Liver (tissue), 3 donors: ENCODE measurements at regions not wholly inside any gene's neighbourhood (a gene's known extent, or its start where the extent isn't known, plus 50 kb on each side); places are given as distances from the start of the nearest gene placed in this dataset.

Experiments used
- ATF3 ChIP-seq: IDR thresholded peaks from 2 replicates; pipeline ENCODE4 v1.6.1; 2016; ENCODE audit warnings: antibody characterized with exemption
- CTCF ChIP-seq: fragments of 150-350 bp; IDR thresholded peaks from 2 replicates; pipeline ENCODE4 v1.5.1; 2017; ENCODE audit warnings: improper control_type of control experiment, low read depth, low read length; ENCODE audit not compliant: missing input control
- EGR1 ChIP-seq, 2 donors: IDR thresholded peaks; 2 replicates each; pipeline ENCODE4 v1.6.1; 2016 to 2018; ENCODE audit warnings: antibody characterized with exemption in 2 of 2, low read depth in 2 of 2
- JUND ChIP-seq, 2 donors: IDR thresholded peaks; 2 replicates each; pipeline ENCODE4 v1.6.1; 2016; ENCODE audit warnings: antibody characterized with exemption in 2 of 2
- NR2F2 ChIP-seq: IDR thresholded peaks from 2 replicates; pipeline ENCODE4 v1.6.1; 2016; ENCODE audit warnings: antibody characterized with exemption
- RAD21 ChIP-seq, 2 donors: IDR thresholded peaks; 2 replicates each; pipeline ENCODE4 v1.6.1; 2016; ENCODE audit warnings: antibody characterized with exemption in 2 of 2, mild to moderate bottlenecking in 2 of 2
- SP1 ChIP-seq: IDR thresholded peaks from 2 replicates; pipeline ENCODE4 v1.6.1; 2018; ENCODE audit warnings: antibody characterized with exemption, mild to moderate bottlenecking
- TAF1 ChIP-seq: conservative IDR thresholded peaks from 2 replicates; pipeline ENCODE4 v1.6.1; 2016; ENCODE audit warnings: antibody characterized with exemption, mild to moderate bottlenecking
- YY1 ChIP-seq: IDR thresholded peaks from 2 replicates; pipeline ENCODE4 v1.6.1; 2016; ENCODE audit warnings: antibody characterized with exemption, mild to moderate bottlenecking
- donor health status: healthy.
- donor health status: healthy.

GRCh38 chr2:138113871-138114525 is 149.7 kb downstream of the HNMT start:
- no peak for TF ChIP-seq RAD21 (IDR thresholded peaks at IDR 0.05)
- TF ChIP-seq TAF1 = no peak
- TF ChIP-seq SP1 = no peak
- TF ChIP-seq JUND (IDR thresholded peaks at IDR 0.05) = no peak
- TF ChIP-seq ATF3 = no peak
- TF ChIP-seq CTCF = no peak
- no peak for TF ChIP-seq YY1
- TF ChIP-seq EGR1 (IDR thresholded peaks at IDR 0.05; ENCODE audit: low read depth in 2 of 2) = no peak
- no peak for TF ChIP-seq NR2F2
